ENCODE measurements at regions not wholly inside any gene's neighbourhood (a gene's known extent, or its start where the extent isn't known, plus 50 kb on each side); places are given as distances from the start of the nearest gene placed in this dataset.

DNA sequence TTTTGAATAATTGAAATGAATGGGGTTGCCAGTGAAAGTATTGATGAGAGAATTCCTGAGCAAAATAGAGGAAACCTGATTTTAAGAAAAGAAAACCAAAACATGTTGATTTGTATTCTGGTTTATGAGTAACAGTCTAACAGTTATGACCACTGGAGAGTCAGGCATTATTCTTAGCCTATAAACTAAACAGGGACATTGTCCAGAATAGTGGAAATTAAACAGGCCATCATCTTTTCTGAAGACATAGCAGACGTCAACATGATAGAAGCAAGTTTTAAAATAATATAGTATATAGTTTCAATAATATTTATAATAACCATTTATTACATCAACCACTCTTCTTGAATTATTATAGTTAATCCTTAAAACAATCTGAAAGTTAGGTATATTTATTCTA lies 178.3 kb upstream of the MPDZ start:
- TF ChIP-seq CTCF (IDR thresholded peaks at IDR 0.05) (no peak), POLR2A (IDR thresholded peaks at IDR 0.05) (no peak), POLR2AphosphoS5 (IDR thresholded peaks at IDR 0.05) (no peak)
